22Rv1 (cell line): ENCODE measurements at regions not wholly inside any gene's neighbourhood (a gene's known extent, or its start where the extent isn't known, plus 50 kb on each side); places are given as distances from the start of the nearest gene placed in this dataset.
A peak's percentile ranks its signal among the peaks of the same experiment; 100 is the strongest.

Experiments
- H3K27ac ChIP-seq: fragments of 450-650 bp; 2 replicates; pipeline ENCODE4 v1.5.1; 2017
- CTCF ChIP-seq: fragments of 450-650 bp; IDR thresholded peaks from 2 replicates; pipeline ENCODE4 v1.5.1; 2017; ENCODE audit warnings: mild to moderate bottlenecking
- ZFX ChIP-seq: fragments of 450-650 bp; IDR thresholded peaks from 2 replicates; pipeline ENCODE4 v1.6.1; 2017; ENCODE audit warnings: antibody characterized with exemption, borderline replicate concordance

GRCh38 chr21:19921211-19921610, 1077.0 kb upstream of the NCAM2 start:
- TF ChIP-seq CTCF, result no peak

GRCh38 chr21:19922122-19922521, 1076.1 kb upstream of the NCAM2 start:
- H3K27ac ChIP-seq, result no peak overlapping the region
- TF ChIP-seq ZFX (no peak), CTCF (0 out of 2 replicates have a peak, but pooled peaks have one; percentile 16)

More at GRCh38 chr21:19921211-19921610, 1077.0 kb upstream of the NCAM2 start:
- H3K27ac ChIP-seq, result no peak overlapping the region

GRCh38 chr21:19935467-19935866, 1062.7 kb upstream of the NCAM2 start:
- H3K27ac ChIP-seq, result no peak overlapping the region
- TF ChIP-seq CTCF (no peak), ZFX (no peak)

GRCh38 chr21:19937619-19938018, 1060.6 kb upstream of the NCAM2 start:
- H3K27ac ChIP-seq, result no peak overlapping the region
- TF ChIP-seq CTCF (no peak), ZFX (no peak)

- TF ChIP-seq ZFX, result no peak
- no peak for TF ChIP-seq CTCF
- no peak overlapping the region for H3K27ac ChIP-seq
Measured at GRCh38 chr21:19941626-19942025, 1056.6 kb upstream of the NCAM2 start.

- H3K27ac ChIP-seq, result no peak overlapping the region
- TF ChIP-seq ZFX (no peak), CTCF (no peak)
Measured at GRCh38 chr21:19950347-19950746, 1047.9 kb upstream of the NCAM2 start.

GRCh38 chr21:19969156-19969555, 1029.1 kb upstream of the NCAM2 start:
- H3K27ac ChIP-seq, result no peak overlapping the region
- TF ChIP-seq CTCF (no peak), ZFX (no peak)
